ENCODE measurements at regions not wholly inside any gene's neighbourhood (a gene's known extent, or its start where the extent isn't known, plus 50 kb on each side); places are given as distances from the start of the nearest gene placed in this dataset.

GRCh38 chr22:49574881-49575702, 252.6 kb downstream of the BRD1 start:
- Mint-ChIP-seq H3K27me3 (no peaks in the 10 kb centered on the region), H3K9me3 (ENCODE audit: insufficient read depth) (no peaks in the 10 kb centered on the region), H3K4me3 (no peak overlapping the region), H3K27ac (no peak overlapping the region), H3K4me1 (no peaks in the 10 kb centered on the region)
- Histone ChIP-seq H3K4me1 (ENCODE audit: control insufficient read depth in 2 of 2, insufficient read depth in 2 of 2, low read length in 2 of 2) (no peaks in the 10 kb centered on the region), H2AFZ (ENCODE audit: insufficient read depth, low read depth, low read length, poor library complexity, severe bottlenecking) (no peak overlapping the region), H3K27ac (ENCODE audit: low read length in 2 of 2) (no peak overlapping the region), H3K27me3 (replicated peaks in 1 of 4; ENCODE audit: control extremely low read depth in 1 of 4, control insufficient read depth in 3 of 4, insufficient read depth in 4 of 4, low read length in 3 of 4) (no peaks in the 10 kb centered on the region), H3K9ac (ENCODE audit: low read length) (no peak overlapping the region), H3K4me2 (replicated peaks; ENCODE audit: low read depth, low read length, poor library complexity, severe bottlenecking) (no peak overlapping the region), H3K4me3 (ENCODE audit: control extremely low read depth in 1 of 5, extremely low read depth in 1 of 5, insufficient read depth in 1 of 5, low read depth in 2 of 5, low read length in 4 of 5) (no peak overlapping the region), H3K79me2 (ENCODE audit: control insufficient read depth, insufficient read depth, low read length) (peaks cover 26% of the 10 kb centered on the region), H3K36me3 (replicated peaks in 1 of 2; ENCODE audit: control extremely low read depth in 1 of 2, control insufficient read depth in 1 of 2, extremely low read depth in 1 of 2, insufficient read depth in 2 of 2, low read length in 1 of 2) (no peaks in the 10 kb centered on the region), H4K20me1 (ENCODE audit: control insufficient read depth, insufficient read depth, low read length, poor library complexity, severe bottlenecking) (peaks cover 34% of the 10 kb centered on the region), H3K9me3 (ENCODE audit: control extremely low read depth in 1 of 3, control insufficient read depth in 2 of 3, insufficient read depth in 1 of 3, low read length in 2 of 3) (peaks cover 0 to 22% (median 4%) of the 10 kb centered on the region in 3 donors)
- intact Hi-C loops (cut with micrococcal nuclease): no loop called here
- no peak for ATAC-seq (ENCODE audit: low read depth)
- WGBS (ENCODE audit: insufficient coverage): 86% methylated on average over 31 of the region's 31 CpGs
- TF ChIP-seq, protein P1, sequence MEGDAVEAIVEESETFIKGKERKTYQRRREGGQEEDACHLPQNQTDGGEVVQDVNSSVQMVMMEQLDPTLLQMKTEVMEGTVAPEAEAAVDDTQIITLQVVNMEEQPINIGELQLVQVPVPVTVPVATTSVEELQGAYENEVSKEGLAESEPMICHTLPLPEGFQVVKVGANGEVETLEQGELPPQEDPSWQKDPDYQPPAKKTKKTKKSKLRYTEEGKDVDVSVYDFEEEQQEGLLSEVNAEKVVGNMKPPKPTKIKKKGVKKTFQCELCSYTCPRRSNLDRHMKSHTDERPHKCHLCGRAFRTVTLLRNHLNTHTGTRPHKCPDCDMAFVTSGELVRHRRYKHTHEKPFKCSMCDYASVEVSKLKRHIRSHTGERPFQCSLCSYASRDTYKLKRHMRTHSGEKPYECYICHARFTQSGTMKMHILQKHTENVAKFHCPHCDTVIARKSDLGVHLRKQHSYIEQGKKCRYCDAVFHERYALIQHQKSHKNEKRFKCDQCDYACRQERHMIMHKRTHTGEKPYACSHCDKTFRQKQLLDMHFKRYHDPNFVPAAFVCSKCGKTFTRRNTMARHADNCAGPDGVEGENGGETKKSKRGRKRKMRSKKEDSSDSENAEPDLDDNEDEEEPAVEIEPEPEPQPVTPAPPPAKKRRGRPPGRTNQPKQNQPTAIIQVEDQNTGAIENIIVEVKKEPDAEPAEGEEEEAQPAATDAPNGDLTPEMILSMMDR (IDR thresholded peaks at IDR 0.05): no peak
- no peak for TF ChIP-seq EZH2 (IDR thresholded peaks at IDR 0.05; ENCODE audit: borderline replicate concordance, insufficient read depth, low read depth, low read length, poor library complexity, severe bottlenecking)
- no peak for DNase-seq
- CTCF ChIA-PET: no interaction called here
- POLR2A ChIA-PET: no interaction called here

DNA sequence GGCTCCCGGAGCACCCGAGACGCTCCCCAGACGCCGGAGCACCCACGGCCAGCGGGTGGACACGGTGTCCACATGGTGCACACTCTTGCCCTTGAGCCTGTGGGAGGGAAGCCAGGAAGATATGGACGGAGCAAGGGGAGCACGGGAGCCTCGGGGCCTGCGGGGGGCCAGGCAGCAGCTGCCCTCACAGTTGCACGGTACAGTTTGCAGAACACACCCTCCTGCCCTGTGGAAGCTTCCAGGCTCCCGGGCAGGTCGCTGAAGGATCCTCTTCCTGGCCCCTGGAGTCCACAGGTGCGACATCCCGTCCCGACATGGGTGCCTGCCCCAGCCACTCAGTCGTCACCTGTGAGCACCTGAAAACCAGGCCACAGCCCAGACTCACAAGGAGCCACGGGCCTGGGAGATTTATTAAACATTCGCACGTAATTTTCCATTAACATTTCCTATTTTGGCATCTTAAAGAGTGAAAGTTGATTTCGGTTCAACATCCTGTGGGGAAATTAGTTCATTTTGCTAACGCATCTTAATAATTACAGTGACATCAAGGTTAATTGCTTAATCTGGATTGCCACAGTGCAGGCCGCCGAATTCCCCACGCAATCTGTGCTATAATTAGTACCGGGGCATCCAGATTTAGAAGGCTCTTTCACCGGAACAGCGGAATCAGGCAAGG, 253.3 kb downstream of the BRD1 start:
- peaks cover 0 to 16% (median 0%) of the 10 kb centered on the region in 3 donors for H3K9me3 ChIP-seq (ENCODE audit: control extremely low read depth in 1 of 3, control insufficient read depth in 2 of 3, insufficient read depth in 1 of 3, low read length in 2 of 3)
- Mint-ChIP-seq H3K4me1 (no peaks in the 10 kb centered on the region), H3K9me3 (ENCODE audit: insufficient read depth) (no peaks in the 10 kb centered on the region), H3K4me3 (no peak overlapping the region), H3K27me3 (no peaks in the 10 kb centered on the region), H3K27ac (no peak overlapping the region)
- peaks cover 38% of the 10 kb centered on the region for H4K20me1 ChIP-seq (ENCODE audit: control insufficient read depth, insufficient read depth, low read length, poor library complexity, severe bottlenecking)
- no peak overlapping the region for H3K27ac ChIP-seq (ENCODE audit: low read length in 2 of 2)
- H3K27me3 ChIP-seq (replicated peaks in 1 of 4; ENCODE audit: control extremely low read depth in 1 of 4, control insufficient read depth in 3 of 4, insufficient read depth in 4 of 4, low read length in 3 of 4): no peaks in the 10 kb centered on the region
- ChIA-PET CTCF (no interaction called here), POLR2A (no interaction called here)
- no peak overlapping the region for H3K9ac ChIP-seq (ENCODE audit: low read length)
- peaks cover 24% of the 10 kb centered on the region for H3K79me2 ChIP-seq (ENCODE audit: control insufficient read depth, insufficient read depth, low read length)
- WGBS (ENCODE audit: insufficient coverage): 93% methylated on average over 28 of the region's 30 CpGs
- ATAC-seq (ENCODE audit: low read depth) (no peak), DNase-seq (no peak)
- intact Hi-C loops (cut with micrococcal nuclease): no loop called here
- no peak overlapping the region for H3K4me2 ChIP-seq (replicated peaks; ENCODE audit: low read depth, low read length, poor library complexity, severe bottlenecking)
- no peak for TF ChIP-seq EZH2 (IDR thresholded peaks at IDR 0.05; ENCODE audit: borderline replicate concordance, insufficient read depth, low read depth, low read length, poor library complexity, severe bottlenecking)
- TF ChIP-seq, protein P1 (IDR thresholded peaks at IDR 0.05): no peak
- H3K4me3 ChIP-seq (ENCODE audit: control extremely low read depth in 1 of 5, extremely low read depth in 1 of 5, insufficient read depth in 1 of 5, low read depth in 2 of 5, low read length in 4 of 5): no peak overlapping the region
- no peaks in the 10 kb centered on the region for H3K4me1 ChIP-seq (ENCODE audit: control insufficient read depth in 2 of 2, insufficient read depth in 2 of 2, low read length in 2 of 2)
- H2AFZ ChIP-seq (ENCODE audit: insufficient read depth, low read depth, low read length, poor library complexity, severe bottlenecking): no peak overlapping the region
- no peaks in the 10 kb centered on the region for H3K36me3 ChIP-seq (replicated peaks in 1 of 2; ENCODE audit: control extremely low read depth in 1 of 2, control insufficient read depth in 1 of 2, extremely low read depth in 1 of 2, insufficient read depth in 2 of 2, low read length in 1 of 2)
